IPS-15b (cell line): ENCODE measurements at regions not wholly inside any gene's neighbourhood (a gene's known extent, or its start where the extent isn't known, plus 50 kb on each side); places are given as distances from the start of the nearest gene placed in this dataset.

Experiments
- H3K27me3 ChIP-seq: one replicate; pipeline ENCODE4 v1.6.1; 2013; ENCODE audit warnings: low read length; ENCODE audit not compliant: control insufficient read depth, insufficient read depth
- H3K36me3 ChIP-seq: one replicate; pipeline ENCODE4 v1.6.1; 2013; ENCODE audit warnings: low read length; ENCODE audit not compliant: control insufficient read depth, insufficient read depth
- H3K4me1 ChIP-seq: one replicate; pipeline ENCODE4 v1.6.1; 2013; ENCODE audit warnings: mild to moderate bottlenecking, low read length; ENCODE audit not compliant: control insufficient read depth, insufficient read depth
- H3K4me3 ChIP-seq: one replicate; pipeline ENCODE4 v1.5.1; 2013; ENCODE audit warnings: low read depth, low read length
- H3K9ac ChIP-seq: one replicate; pipeline ENCODE4 v1.6.1; 2013; ENCODE audit warnings: low read depth, mild to moderate bottlenecking, low read length
- H3K9me3 ChIP-seq: one replicate; pipeline ENCODE4 v1.6.1; 2013; ENCODE audit warnings: mild to moderate bottlenecking, low read length; ENCODE audit not compliant: control insufficient read depth, insufficient read depth

GRCh38 chr21:41600961-41601572 is 93.1 kb upstream of the TMPRSS2 start:
- Histone ChIP-seq H3K4me1 (no peaks in the 10 kb centered on the region), H3K4me3 (no peak overlapping the region), H3K9ac (no peak overlapping the region), H3K36me3 (no peaks in the 10 kb centered on the region), H3K27me3 (no peaks in the 10 kb centered on the region), H3K9me3 (no peaks in the 10 kb centered on the region)

GRCh38 chr21:41600556-41600955 is 92.6 kb upstream of the TMPRSS2 start:
- no peak overlapping the region for H3K4me3 ChIP-seq
- H3K27me3 ChIP-seq = no peaks in the 10 kb centered on the region
- H3K36me3 ChIP-seq = no peaks in the 10 kb centered on the region
- H3K4me1 ChIP-seq = no peaks in the 10 kb centered on the region
- H3K9ac ChIP-seq = no peak overlapping the region
- no peaks in the 10 kb centered on the region for H3K9me3 ChIP-seq

GRCh38 chr21:41600116-41600515 is 92.2 kb upstream of the TMPRSS2 start:
- Histone ChIP-seq H3K9me3 (no peaks in the 10 kb centered on the region), H3K9ac (no peak overlapping the region), H3K27me3 (no peaks in the 10 kb centered on the region), H3K4me1 (no peaks in the 10 kb centered on the region), H3K36me3 (no peaks in the 10 kb centered on the region), H3K4me3 (no peak overlapping the region)

GRCh38 chr21:41598561-41599431 is 90.8 kb upstream of the TMPRSS2 start:
- no peaks in the 10 kb centered on the region for H3K36me3 ChIP-seq
- H3K4me3 ChIP-seq = no peak overlapping the region
- H3K4me1 ChIP-seq = peaks cover 12% of the 10 kb centered on the region
- H3K9ac ChIP-seq = no peak overlapping the region
- no peaks in the 10 kb centered on the region for H3K9me3 ChIP-seq
- no peaks in the 10 kb centered on the region for H3K27me3 ChIP-seq

DNA sequence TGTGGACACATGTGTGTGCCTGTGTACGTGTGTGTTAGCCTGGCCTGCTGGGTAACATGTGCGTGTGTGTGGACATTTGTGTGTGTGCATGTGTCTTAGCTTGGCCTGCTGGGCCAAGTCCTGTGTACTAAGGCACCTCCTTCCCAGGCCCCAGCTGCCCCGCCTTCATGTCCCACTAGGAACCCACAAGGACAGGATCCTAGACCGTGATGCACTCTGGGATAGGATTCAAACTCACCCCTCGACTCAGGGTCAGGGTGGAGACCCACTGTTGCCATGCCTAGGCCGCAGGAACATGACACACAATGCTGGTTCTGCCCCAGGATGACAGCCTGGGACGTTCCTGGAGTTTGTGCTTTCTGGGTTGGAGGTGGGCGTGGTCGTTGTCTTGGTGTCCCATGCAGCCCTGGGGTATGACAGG is 89.9 kb upstream of the TMPRSS2 start:
- H3K4me1 ChIP-seq = peaks cover 18% of the 10 kb centered on the region
- no peaks in the 10 kb centered on the region for H3K27me3 ChIP-seq
- no peak overlapping the region for H3K9ac ChIP-seq
- H3K9me3 ChIP-seq = no peaks in the 10 kb centered on the region
- no peaks in the 10 kb centered on the region for H3K36me3 ChIP-seq
- H3K4me3 ChIP-seq = no peak overlapping the region

GRCh38 chr21:41597227-41597626 is 89.3 kb upstream of the TMPRSS2 start:
- H3K4me3 ChIP-seq = no peak overlapping the region
- no peak overlapping the region for H3K9ac ChIP-seq
- H3K36me3 ChIP-seq = no peaks in the 10 kb centered on the region
- no peaks in the 10 kb centered on the region for H3K27me3 ChIP-seq
- H3K9me3 ChIP-seq = no peaks in the 10 kb centered on the region
- H3K4me1 ChIP-seq = peaks cover 18% of the 10 kb centered on the region

GRCh38 chr21:41596241-41596925 is 88.4 kb upstream of the TMPRSS2 start:
- Histone ChIP-seq H3K36me3 (no peaks in the 10 kb centered on the region), H3K4me1 (peaks cover 18% of the 10 kb centered on the region), H3K9ac (no peak overlapping the region)

GRCh38 chr21:41594268-41594667 is 86.3 kb upstream of the TMPRSS2 start:
- no peaks in the 10 kb centered on the region for H3K36me3 ChIP-seq
- H3K4me3 ChIP-seq = no peak overlapping the region
- H3K9ac ChIP-seq = no peak overlapping the region
- no peaks in the 10 kb centered on the region for H3K27me3 ChIP-seq
- peaks cover 18% of the 10 kb centered on the region for H3K4me1 ChIP-seq
- no peaks in the 10 kb centered on the region for H3K9me3 ChIP-seq

More at GRCh38 chr21:41596241-41596925, 88.4 kb upstream of the TMPRSS2 start:
- no peaks in the 10 kb centered on the region for H3K9me3 ChIP-seq
- no peaks in the 10 kb centered on the region for H3K27me3 ChIP-seq
- no peak overlapping the region for H3K4me3 ChIP-seq

DNA sequence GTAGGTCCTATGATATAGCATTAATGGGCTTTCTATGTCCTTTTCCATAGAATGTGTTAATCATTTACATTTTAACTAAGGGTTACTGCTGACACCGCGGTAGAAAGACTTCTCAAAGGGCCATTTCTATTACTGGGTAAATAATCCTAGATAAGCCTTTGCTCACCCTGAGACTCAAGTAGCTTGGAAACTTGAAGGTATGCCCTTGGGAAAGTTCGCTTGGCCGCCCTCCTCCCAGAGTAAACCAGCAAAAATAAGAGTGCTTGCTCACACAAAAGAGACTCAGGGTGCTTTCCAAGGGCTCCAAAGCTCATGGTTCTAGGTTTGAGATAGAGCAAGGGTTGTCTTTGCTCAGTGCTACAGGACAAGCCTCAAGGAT is 85.8 kb upstream of the TMPRSS2 start:
- Histone ChIP-seq H3K27me3 (no peaks in the 10 kb centered on the region), H3K9ac (no peak overlapping the region), H3K9me3 (no peaks in the 10 kb centered on the region), H3K4me3 (no peak overlapping the region), H3K4me1 (peaks cover 18% of the 10 kb centered on the region), H3K36me3 (no peaks in the 10 kb centered on the region)

GRCh38 chr21:41593051-41593759 is 85.2 kb upstream of the TMPRSS2 start:
- Histone ChIP-seq H3K36me3 (no peaks in the 10 kb centered on the region), H3K4me1 (peaks cover 18% of the 10 kb centered on the region), H3K27me3 (no peaks in the 10 kb centered on the region), H3K9ac (no peak overlapping the region), H3K4me3 (no peak overlapping the region), H3K9me3 (no peaks in the 10 kb centered on the region)

GRCh38 chr21:41589620-41590175 is 81.7 kb upstream of the TMPRSS2 start:
- Histone ChIP-seq H3K4me1 (peaks cover 15% of the 10 kb centered on the region), H3K9ac (no peak overlapping the region), H3K9me3 (no peaks in the 10 kb centered on the region), H3K36me3 (no peaks in the 10 kb centered on the region), H3K4me3 (no peak overlapping the region), H3K27me3 (no peaks in the 10 kb centered on the region)
